NB4 (cell line): ENCODE measurements at regions not wholly inside any gene's neighbourhood (a gene's known extent, or its start where the extent isn't known, plus 50 kb on each side); places are given as distances from the start of the nearest gene placed in this dataset.

Source experiments
- DNase-seq: peaks from one replicate; pipeline ENCODE4 v3.0.0; 2010; ENCODE audit warnings: low read depth
- H3K4me3 ChIP-seq: one replicate; pipeline ENCODE4 v1.5.1; 2011; ENCODE audit warnings: mild to moderate bottlenecking, low read depth, low read length, moderate library complexity
- CTCF ChIP-seq: IDR thresholded peaks from one replicate; pipeline ENCODE4 v1.5.1; 2012; ENCODE audit warnings: low read depth, low read length
- MAX ChIP-seq: IDR thresholded peaks from 2 replicates; pipeline ENCODE4 v1.6.1; 2011; ENCODE audit warnings: low read depth, low read length
- MYC ChIP-seq: IDR thresholded peaks from 2 replicates; pipeline ENCODE4 v1.6.1; 2011; ENCODE audit warnings: low read depth, low read length
- POLR2A ChIP-seq: IDR thresholded peaks from 2 replicates; pipeline ENCODE4 v1.6.1; 2011; ENCODE audit warnings: mild to moderate bottlenecking; ENCODE audit not compliant: insufficient read length; ENCODE audit errors: extremely low read depth

DNA sequence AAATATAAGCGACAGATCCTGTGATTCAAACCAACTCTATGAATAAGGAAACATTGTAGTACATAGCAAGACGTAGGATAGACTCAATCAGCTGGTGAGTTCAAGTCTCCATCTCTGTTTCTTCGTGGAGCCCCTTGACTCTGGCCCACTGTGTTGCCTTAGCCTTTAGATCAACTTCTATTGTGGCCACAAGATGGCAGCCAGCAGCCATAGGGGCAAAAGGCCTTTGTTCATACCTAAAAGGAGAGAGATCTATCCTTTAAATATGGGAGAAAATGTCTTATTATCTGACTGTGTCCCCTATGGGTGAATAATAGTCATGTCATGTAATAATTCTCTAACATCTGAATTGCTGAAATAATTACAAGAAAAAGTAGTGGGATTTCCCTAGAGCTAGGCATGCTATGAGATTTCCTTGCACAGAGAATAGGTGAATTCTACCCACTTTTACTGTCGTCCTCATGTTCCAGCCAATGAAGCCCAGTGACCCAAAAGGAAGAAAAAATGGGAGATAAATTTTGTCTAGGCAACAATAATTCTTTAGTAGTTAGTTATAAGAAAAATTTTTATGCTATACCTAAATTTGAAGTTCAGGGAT lies 129.4 kb downstream of the PCDH20 start:
- no peak for TF ChIP-seq POLR2A
- no peak for TF ChIP-seq MAX
- peak; percentile 40 for TF ChIP-seq CTCF
- TF ChIP-seq MYC = no peak
- no peak overlapping the region for H3K4me3 ChIP-seq
- peak; percentile 44 for DNase-seq

DNA sequence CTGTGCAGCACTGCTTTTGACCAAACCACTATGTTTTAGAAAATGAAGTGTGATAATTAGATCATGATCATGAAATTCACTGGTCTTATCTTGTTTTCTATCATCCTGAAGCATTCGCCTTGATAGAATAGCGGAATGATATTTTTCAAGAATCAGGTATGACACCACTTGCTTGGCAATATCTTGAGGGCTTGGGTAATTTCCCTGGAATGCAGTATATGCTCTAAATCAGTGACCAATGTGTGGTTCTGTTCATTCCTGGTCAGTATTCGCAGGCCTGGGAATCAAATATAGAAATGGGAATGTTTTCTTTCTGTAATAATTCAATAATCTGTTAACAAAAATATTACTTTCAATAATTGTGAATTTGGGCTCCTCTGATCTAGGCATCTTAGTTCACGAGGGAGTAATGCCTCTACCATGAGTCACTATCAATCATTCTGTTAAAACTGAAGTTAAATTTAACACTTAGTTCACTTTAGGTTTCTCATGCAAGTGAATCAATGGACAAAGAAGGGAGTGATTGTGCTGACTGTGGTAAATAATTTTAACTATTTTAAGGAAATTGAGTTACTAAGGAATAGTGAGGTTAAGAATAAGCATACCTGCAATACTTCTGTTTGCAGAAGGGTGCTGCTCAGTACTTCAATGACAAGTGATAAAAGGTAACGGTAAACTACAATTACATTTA lies 137.9 kb downstream of the PCDH20 start:
- no peak for TF ChIP-seq CTCF
- no peak for TF ChIP-seq MAX
- TF ChIP-seq MYC = no peak
- no peak for TF ChIP-seq POLR2A
- no peak overlapping the region for H3K4me3 ChIP-seq
- DNase-seq = no peak

DNA sequence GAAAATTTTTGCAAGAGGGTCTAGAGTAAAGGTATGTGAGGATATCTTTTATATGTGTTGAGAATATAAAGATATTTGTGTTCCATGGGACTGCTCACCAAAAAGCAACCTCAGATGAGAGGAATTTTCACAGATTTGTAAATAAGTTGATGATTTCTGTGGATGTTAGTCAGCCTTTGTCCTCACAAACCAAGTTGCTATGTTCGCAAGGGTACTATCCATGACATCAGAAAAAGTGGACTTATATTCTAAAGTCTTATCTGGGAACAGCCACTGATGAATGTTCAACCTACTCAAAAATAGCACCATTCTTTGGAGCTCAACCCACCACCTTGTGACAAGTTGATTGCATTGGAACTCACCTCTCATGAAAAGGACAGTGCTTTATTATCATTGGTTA lies 138.6 kb downstream of the PCDH20 start:
- no peak overlapping the region for H3K4me3 ChIP-seq
- DNase-seq = no peak
- TF ChIP-seq MAX (no peak), CTCF (no peak), MYC (no peak), POLR2A (no peak)

DNA sequence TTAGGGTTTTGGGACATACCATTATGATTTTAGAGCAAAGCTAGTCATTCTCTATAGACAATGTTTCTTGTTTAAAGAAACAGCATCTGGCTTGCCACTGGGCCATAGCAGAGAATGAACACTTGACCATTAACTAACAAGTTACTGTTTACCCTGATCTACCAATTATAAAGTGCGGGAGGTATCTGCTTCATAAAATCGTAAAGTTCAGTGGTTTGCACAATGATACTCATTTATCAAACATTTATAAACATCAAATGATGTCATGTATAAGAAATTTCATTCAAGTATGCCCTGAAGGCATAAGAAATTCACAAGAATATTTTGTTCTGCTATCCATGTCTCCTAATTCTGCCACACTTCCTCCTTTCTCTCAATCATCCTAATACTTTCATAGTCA lies 139.2 kb downstream of the PCDH20 start:
- TF ChIP-seq POLR2A (no peak), MAX (no peak), CTCF (no peak), MYC (no peak)
- DNase-seq = no peak
- no peak overlapping the region for H3K4me3 ChIP-seq

DNA sequence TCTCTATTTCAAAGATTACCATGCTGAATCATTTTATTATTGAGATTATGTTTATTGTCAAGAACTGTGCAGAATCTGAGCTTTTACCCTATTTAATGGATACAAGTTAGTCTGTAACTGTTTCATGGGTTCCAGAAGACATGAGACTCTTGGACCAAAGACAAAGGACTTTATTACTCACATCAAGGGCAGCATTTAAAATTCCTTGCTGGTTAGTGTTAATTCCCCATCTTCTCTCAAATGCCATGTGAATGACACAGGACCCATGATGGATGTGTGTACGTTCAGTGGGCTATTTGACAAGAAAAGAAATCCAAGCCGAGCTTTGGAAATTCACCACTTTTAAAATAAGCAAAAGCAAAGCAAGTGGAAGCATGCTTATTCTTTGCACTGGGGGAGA lies 139.9 kb downstream of the PCDH20 start:
- DNase-seq = no peak
- H3K4me3 ChIP-seq = no peak overlapping the region
- TF ChIP-seq MAX = no peak
- TF ChIP-seq CTCF = no peak
- TF ChIP-seq POLR2A = no peak
- no peak for TF ChIP-seq MYC
